Osteoblast (primary cell): ENCODE measurements at regions not wholly inside any gene's neighbourhood (a gene's known extent, or its start where the extent isn't known, plus 50 kb on each side); places are given as distances from the start of the nearest gene placed in this dataset.

Experiments used
- DNase-seq: peaks from one replicate; pipeline ENCODE4 v3.0.0; 2011; ENCODE audit warnings: low spot score, mixed read lengths; ENCODE audit not compliant: insufficient read length; ENCODE audit errors: missing footprints
- H2AFZ ChIP-seq: 2 replicates; pipeline ENCODE4 v1.6.0; 2011; ENCODE audit warnings: mild to moderate bottlenecking, low read length
- H3K27ac ChIP-seq: 2 replicates; pipeline ENCODE4 v1.5.1; 2011; ENCODE audit warnings: mild to moderate bottlenecking, low read depth, low read length, moderate library complexity
- H3K27me3 ChIP-seq: 2 replicates; pipeline ENCODE4 v1.6.0; 2012; ENCODE audit warnings: mild to moderate bottlenecking, control low read depth, inconsistent platforms, low read length, moderate library complexity; ENCODE audit not compliant: insufficient read depth
- H3K36me3 ChIP-seq: 2 replicates; pipeline ENCODE4 v1.5.1; 2011; ENCODE audit warnings: mild to moderate bottlenecking, low read length, control low read depth, moderate library complexity; ENCODE audit not compliant: insufficient read depth
- H3K4me1 ChIP-seq: 2 replicates; pipeline ENCODE4 v1.5.1; 2011; ENCODE audit warnings: mild to moderate bottlenecking, low read length, control low read depth, moderate library complexity; ENCODE audit not compliant: insufficient read depth
- H3K4me2 ChIP-seq: 2 replicates; pipeline ENCODE4 v1.6.0; 2011; ENCODE audit warnings: mild to moderate bottlenecking, low read length; ENCODE audit not compliant: insufficient read depth
- H3K4me3 ChIP-seq: fragments of 200-600 bp; sonication (generic); 3 replicates; pipeline ENCODE4 v1.5.1; 2012; ENCODE audit warnings: mild to moderate bottlenecking, low read length, inconsistent platforms; ENCODE audit not compliant: insufficient read depth
- H3K79me2 ChIP-seq: 2 replicates; pipeline ENCODE4 v1.6.0; 2012; ENCODE audit warnings: mild to moderate bottlenecking, low read length, control low read depth, inconsistent platforms; ENCODE audit not compliant: insufficient read depth
- H3K9me3 ChIP-seq: 2 replicates; pipeline ENCODE4 v1.5.1; 2011; ENCODE audit warnings: low read depth, low read length, control low read depth
- H4K20me1 ChIP-seq: 2 replicates; pipeline ENCODE4 v1.6.0; 2012; ENCODE audit warnings: mild to moderate bottlenecking, low read length, control low read depth; ENCODE audit not compliant: insufficient read depth
- TF ChIP-seq, protein P1 (sequence below): IDR thresholded peaks from 2 replicates; pipeline ENCODE4 v1.5.1; 2011; ENCODE audit warnings: mild to moderate bottlenecking, low read depth, low read length, moderate library complexity; ENCODE audit errors: extremely low read depth

GRCh38 chr22:19603767-19604166 is 79.6 kb upstream of the CLDN5 start:
- H3K79me2 ChIP-seq, result no peaks in the 10 kb centered on the region
- no peak overlapping the region for H2AFZ ChIP-seq
- H3K4me2 ChIP-seq, result no peak overlapping the region
- no peak overlapping the region for H3K4me3 ChIP-seq
- H4K20me1 ChIP-seq, result no peaks in the 10 kb centered on the region
- TF ChIP-seq, protein P1, sequence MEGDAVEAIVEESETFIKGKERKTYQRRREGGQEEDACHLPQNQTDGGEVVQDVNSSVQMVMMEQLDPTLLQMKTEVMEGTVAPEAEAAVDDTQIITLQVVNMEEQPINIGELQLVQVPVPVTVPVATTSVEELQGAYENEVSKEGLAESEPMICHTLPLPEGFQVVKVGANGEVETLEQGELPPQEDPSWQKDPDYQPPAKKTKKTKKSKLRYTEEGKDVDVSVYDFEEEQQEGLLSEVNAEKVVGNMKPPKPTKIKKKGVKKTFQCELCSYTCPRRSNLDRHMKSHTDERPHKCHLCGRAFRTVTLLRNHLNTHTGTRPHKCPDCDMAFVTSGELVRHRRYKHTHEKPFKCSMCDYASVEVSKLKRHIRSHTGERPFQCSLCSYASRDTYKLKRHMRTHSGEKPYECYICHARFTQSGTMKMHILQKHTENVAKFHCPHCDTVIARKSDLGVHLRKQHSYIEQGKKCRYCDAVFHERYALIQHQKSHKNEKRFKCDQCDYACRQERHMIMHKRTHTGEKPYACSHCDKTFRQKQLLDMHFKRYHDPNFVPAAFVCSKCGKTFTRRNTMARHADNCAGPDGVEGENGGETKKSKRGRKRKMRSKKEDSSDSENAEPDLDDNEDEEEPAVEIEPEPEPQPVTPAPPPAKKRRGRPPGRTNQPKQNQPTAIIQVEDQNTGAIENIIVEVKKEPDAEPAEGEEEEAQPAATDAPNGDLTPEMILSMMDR, result no peak
- DNase-seq, result peak; percentile 18
- H3K36me3 ChIP-seq, result no peaks in the 10 kb centered on the region
- no peaks in the 10 kb centered on the region for H3K9me3 ChIP-seq
- no peaks in the 10 kb centered on the region for H3K4me1 ChIP-seq
- H3K27ac ChIP-seq, result no peak overlapping the region
- peaks cover 30% of the 10 kb centered on the region for H3K27me3 ChIP-seq

DNA sequence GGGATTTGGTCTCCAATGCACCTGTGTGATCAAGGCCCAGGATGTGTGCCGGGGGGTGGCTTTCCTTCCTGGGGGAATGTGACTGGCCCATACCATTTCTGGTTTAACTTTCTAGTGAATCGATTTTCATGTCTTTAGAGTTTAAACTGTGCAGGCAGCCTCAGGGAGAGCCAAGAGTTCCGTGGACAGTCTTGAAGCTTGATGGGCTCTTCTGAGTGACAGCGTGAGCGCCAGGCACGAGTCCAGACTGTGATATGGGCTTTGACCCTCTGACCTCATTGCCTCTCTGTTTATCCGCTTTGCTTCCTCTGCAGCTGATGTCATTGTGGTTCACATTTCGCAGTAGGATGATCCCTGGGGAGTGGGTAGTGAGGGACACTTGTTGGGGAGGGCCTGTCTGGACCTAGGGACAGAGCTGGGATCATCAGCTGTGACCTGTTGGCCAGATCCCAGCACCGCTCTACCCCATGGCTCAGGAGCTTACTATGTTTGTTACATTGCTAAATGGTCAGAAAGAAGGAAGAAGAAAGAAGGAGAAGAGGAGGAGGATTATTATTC is 80.6 kb upstream of the CLDN5 start:
- no peak overlapping the region for H3K27ac ChIP-seq
- H3K36me3 ChIP-seq, result no peaks in the 10 kb centered on the region
- H3K9me3 ChIP-seq, result no peaks in the 10 kb centered on the region
- no peaks in the 10 kb centered on the region for H3K4me1 ChIP-seq
- no peaks in the 10 kb centered on the region for H4K20me1 ChIP-seq
- TF ChIP-seq, protein P1, result no peak
- H3K4me3 ChIP-seq, result no peak overlapping the region
- DNase-seq, result peak; percentile 71
- H2AFZ ChIP-seq, result no peak overlapping the region
- no peak overlapping the region for H3K4me2 ChIP-seq
- peaks cover 30% of the 10 kb centered on the region for H3K27me3 ChIP-seq
- H3K79me2 ChIP-seq, result no peaks in the 10 kb centered on the region

GRCh38 chr22:19605508-19606331 is 81.5 kb upstream of the CLDN5 start:
- TF ChIP-seq, protein P1, result no peak
- Histone ChIP-seq H3K79me2 (no peaks in the 10 kb centered on the region), H3K4me3 (no peak overlapping the region), H3K27me3 (peaks cover 34% of the 10 kb centered on the region), H3K4me2 (no peak overlapping the region), H3K9me3 (no peaks in the 10 kb centered on the region), H3K27ac (no peak overlapping the region), H3K36me3 (no peaks in the 10 kb centered on the region), H3K4me1 (no peaks in the 10 kb centered on the region), H2AFZ (no peak overlapping the region), H4K20me1 (no peaks in the 10 kb centered on the region)
- DNase-seq, result no peak

DNA sequence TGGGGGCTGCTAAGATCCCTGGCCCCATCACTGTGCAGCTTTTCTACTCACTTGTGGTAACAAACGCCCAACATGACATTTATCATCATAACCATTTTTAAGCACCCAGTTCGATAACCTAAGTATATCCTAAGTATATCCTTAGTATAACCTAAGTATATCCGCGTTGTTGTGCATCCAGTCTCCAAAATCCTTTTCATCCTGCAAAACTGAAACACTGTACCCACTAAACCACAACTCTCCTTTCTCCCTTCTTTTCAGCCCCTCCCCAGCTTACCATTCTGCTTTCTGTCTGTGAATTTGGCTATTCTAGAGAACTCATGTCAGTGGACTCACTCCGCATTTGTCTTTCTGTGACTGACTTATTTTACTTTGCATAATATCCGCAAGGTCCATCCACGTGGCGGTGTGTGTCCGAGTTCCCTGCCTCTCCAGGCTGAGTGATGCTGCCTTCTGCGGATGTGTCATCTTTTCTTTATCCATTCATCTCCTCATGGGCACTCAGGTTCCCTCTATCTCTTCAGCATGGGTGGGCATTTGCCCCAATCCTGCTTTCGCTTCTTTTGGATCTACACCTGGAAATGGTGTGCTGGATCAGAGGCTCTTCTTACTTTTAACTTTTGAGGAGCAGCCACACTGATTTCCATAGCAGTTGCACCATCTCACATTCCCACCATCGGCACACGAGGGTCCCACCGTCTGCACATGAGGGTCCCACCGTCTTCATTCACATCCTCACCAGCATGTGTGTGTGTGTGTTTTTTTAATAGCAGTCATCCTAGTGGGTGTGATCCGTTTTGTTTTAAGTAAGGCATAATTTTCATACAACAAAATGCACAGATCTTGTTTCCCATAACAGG is 82.4 kb upstream of the CLDN5 start:
- H2AFZ ChIP-seq, result no peak overlapping the region
- TF ChIP-seq, protein P1, result no peak

More for the DNA sequence above, 82.4 kb upstream of the CLDN5 start:
- H3K4me2 ChIP-seq, result no peak overlapping the region
- no peaks in the 10 kb centered on the region for H4K20me1 ChIP-seq
- H3K4me3 ChIP-seq, result no peak overlapping the region
- H3K79me2 ChIP-seq, result no peaks in the 10 kb centered on the region
- DNase-seq, result no peak
- no peaks in the 10 kb centered on the region for H3K36me3 ChIP-seq
- no peaks in the 10 kb centered on the region for H3K4me1 ChIP-seq
- peaks cover 34% of the 10 kb centered on the region for H3K27me3 ChIP-seq
- no peaks in the 10 kb centered on the region for H3K9me3 ChIP-seq
- H3K27ac ChIP-seq, result no peak overlapping the region
